ENCODE measurements at regions not wholly inside any gene's neighbourhood (a gene's known extent, or its start where the extent isn't known, plus 50 kb on each side); places are given as distances from the start of the nearest gene placed in this dataset.

DNA sequence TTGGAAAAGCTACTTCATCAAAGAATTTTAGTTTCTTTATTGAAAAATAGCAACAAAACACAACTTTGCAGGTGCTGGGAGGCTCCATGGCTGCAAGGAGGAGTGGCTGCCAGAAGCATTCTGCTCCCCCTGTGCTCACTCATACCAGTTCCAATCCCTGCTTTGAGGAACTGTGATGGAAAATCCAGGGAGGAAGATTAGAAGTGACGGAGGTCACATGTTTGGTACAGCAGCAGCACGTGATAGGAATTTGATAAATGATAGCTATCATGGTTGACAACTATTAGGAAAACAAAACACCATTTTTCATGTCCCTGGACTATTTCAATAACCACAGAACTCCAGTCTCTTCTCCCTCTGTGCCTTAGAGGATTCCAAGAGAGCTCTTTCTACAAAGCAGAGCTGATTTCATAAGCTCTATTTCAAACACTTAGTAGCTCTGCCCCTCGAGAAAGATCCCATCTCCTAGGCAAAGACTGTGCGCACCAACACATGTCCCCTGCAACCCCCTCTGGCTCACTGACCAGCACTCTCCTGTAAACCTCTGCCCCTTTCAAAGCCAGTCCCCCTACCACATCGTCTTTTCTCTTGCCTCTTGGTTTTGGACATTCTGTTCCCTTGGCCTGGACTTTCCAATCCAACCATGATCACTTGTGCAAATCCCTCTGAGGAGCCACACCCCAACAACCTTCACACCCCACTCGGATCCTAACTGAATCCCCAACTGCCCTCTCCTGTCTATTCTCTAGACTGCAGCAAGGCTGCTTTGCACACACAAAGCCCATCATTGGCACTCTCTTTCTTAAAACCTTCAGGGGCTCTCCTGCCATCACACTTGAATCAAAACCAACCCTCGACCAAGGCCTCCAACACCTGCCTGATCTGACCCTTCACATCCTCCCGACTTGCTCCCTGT is 352.4 kb upstream of the PKDCC start:
- DNase-seq (ENCODE audit: low read depth) = no peak

DNA sequence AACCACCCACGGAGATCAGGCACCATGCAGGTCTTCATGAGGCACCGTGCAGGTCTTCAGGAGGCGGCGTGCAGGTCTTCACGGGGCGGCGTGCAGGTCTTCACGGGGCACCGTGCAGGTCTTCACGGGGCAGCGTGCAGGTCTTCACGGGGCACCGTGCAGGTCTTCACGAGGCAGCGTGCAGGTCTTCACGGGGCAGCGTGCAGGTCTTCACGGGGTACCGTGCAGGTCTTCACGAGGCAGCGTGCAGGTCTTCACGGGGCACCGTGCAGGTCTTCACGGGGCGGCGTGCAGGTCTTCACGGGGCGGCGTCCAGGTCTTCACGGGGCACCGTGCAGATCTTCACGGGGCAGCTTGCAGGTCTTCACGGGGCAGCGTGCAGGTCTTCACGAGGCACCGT is 350.4 kb upstream of the PKDCC start:
- DNase-seq (ENCODE audit: low read depth) = no peak

DNA sequence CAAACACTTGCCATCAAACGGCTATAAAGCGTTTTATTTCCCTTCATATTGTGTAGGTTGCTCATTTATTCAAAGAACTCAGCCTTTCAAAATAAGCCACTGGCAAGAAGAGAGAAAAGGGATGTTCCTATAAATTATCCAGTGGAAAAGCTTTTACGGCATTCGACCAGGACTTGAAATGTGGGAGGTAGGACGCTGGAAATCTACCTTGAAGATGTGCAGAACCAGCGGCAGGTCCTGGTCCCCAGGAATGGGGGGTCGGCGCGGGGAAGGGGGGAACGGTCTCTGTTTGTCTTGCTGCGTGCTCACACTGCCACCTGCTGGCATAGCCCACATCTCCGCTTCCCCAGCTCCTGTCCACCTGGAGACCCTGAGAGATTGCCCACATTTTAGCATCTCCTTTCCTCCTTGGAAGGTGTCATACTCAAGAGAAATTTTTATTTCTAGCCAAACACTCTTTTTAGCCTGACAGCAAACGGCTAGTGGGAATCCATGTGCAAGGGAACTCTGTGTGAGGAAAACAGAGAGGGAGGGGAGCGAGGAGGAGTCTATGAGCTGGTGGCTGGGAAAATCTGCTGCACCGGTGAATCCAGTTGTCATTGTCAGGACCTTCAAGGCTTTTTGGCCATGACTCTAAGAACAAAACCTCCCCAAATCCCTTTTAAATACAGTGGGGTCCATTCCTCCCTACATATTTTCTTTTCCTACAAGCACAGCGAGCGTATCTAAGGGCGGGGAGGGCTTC is 349.0 kb upstream of the PKDCC start:
- DNase-seq (ENCODE audit: low read depth) = no peak

DNA sequence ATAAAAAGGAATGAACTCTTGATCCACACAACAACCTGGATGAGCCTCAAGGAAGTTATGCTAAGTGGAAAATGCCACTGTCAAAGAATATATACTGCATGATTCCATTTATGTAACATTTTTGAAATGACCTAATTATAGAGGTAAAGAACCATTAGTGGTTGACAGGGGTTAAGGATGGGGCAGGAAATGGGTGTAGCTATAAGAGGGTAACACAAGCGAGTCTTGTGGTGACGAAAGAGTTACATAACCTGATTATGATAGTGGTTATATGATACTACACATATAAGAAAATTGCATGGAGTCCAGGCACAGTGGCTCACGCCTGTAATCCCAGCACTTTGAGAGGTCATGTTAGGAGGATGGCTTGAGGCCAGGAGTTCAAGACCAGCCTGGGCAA is 346.6 kb upstream of the PKDCC start:
- DNase-seq (ENCODE audit: low read depth) = no peak

DNA sequence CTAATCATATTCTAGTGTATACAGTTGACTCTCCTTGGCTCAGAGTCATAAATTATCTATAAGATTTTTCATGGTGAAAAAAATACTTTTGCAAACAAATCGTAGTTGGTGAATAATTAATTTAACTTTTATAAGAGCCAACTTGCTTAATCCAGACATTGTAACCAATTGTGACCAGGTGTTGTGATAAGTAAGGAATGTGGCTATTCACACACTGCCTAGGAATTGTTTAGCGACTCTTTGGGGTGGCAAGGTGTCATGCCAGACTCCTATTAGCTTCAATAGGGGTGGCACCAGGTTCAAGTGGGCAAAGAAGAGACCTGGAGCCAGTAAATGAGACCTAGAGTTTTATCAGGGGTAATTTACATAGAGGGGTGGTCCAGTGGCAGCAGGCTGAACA is 344.7 kb upstream of the PKDCC start:
- DNase-seq (ENCODE audit: low read depth) = no peak

DNA sequence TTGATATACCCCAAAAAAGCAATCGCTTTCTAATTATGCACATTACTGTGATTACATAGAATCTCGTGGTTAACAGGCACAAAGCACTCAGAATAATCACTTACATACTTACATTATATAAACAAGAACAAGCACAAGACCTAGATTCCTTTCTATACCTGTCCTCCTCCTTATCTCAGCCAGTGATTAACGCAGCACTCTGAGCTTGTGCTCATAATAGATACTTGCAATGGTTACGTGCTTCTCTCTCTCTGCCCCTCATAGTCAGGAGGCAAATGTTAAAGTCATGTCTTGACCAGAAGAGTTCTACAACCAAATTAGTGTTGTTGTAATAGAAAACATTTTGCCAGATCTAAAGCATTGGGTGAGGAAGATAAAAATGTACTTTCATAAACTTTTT is 342.2 kb upstream of the PKDCC start:
- DNase-seq (ENCODE audit: low read depth) = no peak

DNA sequence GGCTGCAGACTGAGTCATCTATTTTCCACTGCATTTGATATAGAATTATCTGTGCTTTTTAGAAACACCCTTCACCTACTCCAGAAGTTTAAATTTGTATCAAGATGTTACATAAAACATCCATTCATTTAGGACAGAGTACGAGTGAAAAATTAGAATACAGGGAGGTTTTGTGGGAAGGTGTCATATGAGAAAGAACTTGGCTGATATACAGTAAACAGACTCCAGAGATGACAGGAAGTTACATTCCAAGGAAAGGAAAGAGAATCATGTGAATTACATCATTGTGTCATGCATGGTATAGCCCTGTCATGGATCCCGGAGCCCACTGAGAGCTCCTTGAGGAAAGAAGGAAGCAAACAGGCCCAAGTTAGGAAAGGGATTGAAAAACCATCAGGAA is 341.5 kb upstream of the PKDCC start:
- DNase-seq (ENCODE audit: low read depth) = no peak

DNA sequence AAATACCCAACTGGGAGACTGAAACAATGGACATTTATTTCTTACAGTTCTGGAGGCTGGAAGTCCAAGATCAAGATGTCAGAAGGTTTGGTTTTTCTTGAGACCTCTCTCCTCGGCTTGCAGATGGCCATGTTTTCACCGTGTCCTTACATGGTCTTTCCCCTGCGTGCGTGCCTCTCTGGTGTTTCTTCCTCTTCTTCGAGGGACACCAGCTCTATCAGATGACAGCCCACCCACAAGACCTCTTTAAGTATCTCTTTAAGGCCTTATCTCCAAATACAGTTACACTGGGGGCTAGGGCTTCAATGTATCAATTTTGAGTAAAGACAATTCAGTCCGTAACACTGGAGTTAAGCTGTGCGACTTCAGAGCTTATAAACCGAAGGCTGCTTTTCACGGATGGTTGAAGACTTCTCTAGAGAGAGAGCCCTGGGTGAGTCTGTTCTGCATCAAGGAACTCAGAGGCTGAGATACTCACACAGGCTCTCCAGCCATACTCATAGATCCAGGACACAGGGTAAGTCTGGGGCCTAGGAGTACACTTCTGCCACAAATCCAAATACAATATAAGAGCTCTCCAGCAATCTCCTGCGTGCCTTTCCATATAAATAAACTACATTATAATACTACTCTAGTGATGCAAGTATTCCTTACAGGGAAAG is 339.9 kb upstream of the PKDCC start:
- DNase-seq (ENCODE audit: low read depth) = no peak

DNA sequence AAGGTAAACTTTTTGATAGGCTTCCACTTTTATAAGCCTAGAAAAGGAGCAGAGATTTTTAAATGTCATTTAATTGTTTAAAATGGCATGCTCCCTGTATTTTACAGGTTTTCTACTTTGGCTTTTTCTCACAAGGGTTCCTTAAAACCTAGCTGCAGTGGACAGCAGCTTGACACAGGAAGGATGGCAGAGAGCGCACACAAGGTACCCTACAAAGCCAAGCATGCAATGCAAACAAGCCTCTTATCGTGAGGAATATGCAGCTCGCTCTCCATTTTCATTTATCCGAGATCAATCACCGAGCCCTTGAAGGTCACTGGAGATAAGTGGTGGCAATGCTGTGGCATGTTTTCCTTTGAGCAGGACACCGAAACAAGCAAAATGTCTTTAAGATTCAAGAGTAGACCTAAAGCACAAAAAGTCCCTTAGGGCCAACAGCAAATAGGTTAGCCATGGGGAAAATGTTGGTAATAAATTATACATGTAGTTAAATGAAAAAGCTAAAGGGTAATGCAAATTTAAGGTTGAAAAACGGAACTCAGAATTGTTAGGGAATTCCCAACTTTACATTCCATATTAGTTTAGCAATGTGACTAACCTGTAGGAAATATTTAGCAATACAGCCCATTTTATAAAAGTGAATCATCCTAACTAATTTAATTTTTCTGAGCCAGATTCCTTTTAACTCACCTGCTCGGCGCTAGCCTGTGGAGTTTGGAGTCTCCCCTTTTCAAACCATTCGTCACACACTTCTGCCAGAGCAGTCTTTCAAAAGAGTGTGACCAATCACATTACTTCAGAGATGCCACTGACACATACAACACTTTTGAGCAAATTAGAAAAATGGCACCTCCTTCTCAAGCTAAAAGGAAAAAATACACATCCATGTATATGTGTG is 337.9 kb upstream of the PKDCC start:
- no peak for DNase-seq (ENCODE audit: low read depth)

DNA sequence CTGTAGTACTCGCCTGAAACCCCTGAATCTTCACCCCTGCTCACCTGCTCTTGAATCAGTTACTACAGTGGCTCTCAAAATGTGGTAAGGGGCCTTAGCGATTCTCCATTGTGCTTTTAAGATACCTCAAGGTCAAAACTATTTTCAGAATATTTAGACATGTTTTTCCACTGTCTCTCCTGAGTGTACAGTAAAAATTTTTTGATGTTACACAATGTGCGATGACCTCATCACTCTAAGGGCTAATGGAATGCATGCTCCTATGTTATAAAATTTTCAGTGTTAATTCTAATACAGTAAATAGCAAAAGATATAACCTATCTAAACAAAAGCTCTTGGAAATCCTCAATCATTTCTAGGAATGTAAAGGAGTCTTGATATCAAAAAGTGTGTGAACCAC is 336.9 kb upstream of the PKDCC start:
- no peak for DNase-seq (ENCODE audit: low read depth)

DNA sequence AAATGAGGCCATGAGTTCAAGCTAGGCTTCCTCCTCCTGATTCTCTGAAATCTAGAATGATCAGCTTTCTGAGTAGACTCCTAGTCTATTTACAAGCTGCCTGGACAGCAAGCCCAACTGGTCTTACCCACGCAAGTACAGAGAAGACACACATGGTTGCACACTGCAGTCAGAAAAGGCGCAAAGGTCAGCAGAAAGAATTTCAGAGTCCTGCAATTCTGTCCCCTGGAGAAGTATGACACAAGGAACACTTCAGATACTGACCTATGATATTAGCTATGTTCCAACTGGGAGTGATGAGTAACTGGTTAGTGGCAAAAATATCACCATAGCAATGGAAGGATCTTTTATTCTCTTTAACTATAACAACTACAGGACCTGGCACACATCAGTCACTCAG is 336.1 kb upstream of the PKDCC start:
- DNase-seq (ENCODE audit: low read depth) = no peak

DNA sequence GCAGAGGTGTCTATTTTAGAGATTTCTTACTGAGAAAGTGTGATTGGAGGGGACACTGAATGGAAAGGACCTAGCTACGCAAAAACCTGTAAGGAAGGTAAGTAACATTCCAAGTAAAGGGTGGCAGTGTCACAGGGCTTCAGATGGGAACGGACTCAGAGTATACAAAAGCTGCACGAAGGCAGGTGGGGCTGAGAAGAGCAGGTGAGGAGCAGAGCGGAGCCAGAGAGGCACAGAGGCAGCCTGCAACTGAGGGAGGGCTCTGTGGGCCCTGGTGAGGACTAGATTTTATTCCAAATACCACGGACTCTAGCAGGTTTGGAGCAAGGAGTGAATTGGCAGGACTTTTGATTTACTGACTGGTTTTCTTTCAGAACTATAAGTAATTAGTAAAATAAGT is 331.3 kb upstream of the PKDCC start:
- no peak for DNase-seq (ENCODE audit: low read depth)

DNA sequence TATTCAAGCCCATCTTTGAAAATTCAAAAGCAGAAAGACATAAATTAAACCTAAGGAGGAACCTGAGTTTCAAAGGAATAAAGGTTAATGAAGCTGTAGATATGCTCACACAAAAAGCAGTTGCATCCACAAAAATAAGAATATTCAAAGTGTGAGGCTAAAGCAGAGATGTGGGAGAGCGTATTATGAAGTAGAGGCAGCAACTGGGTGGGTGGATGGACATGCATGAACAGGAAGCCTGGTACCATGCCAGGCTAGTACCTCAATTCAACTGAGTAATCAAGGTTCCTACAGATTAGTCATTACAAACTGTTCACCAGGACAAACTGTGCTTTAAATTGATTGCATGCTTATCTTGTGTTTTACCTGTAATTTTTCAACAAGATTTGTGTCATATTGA is 330.0 kb upstream of the PKDCC start:
- DNase-seq (ENCODE audit: low read depth) = no peak

DNA sequence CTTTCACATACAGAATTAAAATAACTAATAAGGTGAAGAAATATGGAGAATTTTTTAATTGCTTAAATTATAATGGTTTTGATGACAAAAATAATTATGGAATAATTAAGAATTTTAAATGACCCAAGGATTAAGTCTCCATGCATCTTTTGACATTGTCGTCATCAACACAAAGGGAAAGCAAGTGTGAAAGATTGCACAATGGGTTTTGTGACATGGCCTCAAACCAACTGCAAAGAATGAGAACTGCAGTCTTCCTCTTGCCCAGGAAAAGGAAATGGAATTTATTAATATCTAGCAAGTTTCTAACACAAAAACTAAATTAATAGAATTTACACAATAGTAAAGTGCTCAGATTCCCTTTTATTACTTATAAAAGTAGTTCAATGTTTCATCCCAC is 329.1 kb upstream of the PKDCC start:
- no peak for DNase-seq (ENCODE audit: low read depth)

DNA sequence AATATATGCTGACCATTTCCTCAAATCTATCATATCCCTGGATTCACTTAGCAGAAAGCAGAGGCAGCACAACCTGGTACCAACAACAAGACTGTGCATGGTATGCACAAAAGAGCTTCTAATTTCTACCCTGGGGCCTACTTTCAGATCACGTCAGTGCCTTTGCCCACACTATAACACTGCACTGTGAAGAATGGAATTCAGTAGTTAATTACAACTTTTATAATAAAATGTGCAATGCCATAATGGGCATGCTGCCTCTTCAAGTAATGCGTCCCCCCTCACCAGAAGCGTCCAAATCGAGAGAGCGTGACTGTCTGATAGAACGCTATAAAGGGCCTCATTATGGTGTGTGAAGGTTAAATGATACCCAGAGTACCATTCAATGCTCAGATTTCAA is 328.1 kb upstream of the PKDCC start:
- DNase-seq (ENCODE audit: low read depth) = no peak

DNA sequence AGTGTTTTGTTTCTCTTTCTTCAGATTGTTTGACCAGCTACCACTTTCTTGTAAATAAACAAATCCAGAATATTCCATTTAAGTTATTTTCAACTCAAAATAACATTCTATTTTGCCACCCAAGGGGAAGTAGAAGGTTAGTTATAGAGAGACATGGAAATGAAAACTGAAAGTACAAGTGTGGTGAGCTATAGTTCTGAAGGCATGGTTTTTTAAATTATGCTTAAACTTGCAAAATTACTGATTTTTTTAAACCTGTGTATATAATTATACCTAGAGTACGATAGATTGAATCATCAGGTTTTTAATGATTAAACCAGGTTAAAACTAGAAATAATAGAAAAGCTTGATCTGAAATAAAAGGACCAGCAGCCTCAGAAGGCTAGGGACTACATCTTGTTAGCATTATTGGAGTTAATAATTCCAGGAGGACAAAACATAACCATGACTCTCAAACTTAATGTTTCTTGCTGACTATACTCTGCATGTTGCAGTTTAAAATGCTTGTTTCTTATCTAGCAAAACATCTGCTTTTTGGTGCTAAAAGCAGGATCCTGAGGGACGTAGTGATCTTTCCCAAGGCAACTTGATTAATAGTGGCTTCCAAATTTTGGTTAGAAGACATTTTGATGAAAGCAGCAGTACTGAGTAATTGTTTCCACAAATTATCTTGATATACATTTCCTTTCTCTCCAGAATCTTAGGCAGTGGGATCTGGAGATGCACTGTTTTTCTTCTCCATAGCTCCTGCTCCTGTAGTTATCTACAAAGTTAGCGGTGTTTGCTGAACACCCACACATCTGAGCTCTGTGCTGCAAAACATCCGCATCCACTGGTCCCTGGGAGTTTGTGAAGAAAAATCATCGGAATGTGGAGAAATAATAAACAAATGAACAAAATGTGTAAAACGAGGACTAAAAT is 327.2 kb upstream of the PKDCC start:
- DNase-seq (ENCODE audit: low read depth) = no peak

DNA sequence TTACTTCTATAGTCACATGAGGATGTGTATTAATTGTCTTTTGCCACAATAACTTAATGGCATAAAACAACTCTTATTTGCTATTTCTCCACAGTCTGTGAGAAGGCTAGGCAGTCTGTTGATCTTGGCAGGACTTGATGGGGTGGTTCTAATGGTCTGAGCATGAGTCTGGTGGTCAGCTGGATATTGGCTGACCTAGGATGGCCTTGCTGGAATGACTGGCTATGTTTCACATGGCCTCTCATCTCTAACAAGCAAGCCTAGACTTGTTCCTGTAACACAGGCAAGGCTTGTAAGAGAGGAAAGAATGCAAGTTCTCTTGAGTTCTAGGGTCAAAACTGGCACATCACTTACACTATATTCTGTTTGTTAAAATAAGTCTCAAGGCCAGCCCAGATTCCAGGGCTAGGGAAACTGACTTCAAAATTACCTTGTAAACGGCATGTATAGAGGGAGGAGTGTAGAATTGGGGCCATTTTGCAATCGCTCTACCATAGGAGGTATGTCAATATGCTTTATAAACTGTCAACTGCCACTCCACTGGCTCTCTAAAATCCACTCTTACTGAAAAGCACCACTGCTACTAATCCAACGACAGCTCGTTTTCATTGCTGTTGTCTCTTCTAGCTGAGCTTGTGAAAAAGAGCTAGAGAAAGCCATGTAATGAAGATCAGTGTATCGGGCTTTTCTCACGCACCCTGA is 325.0 kb upstream of the PKDCC start:
- no peak for DNase-seq (ENCODE audit: low read depth)

DNA sequence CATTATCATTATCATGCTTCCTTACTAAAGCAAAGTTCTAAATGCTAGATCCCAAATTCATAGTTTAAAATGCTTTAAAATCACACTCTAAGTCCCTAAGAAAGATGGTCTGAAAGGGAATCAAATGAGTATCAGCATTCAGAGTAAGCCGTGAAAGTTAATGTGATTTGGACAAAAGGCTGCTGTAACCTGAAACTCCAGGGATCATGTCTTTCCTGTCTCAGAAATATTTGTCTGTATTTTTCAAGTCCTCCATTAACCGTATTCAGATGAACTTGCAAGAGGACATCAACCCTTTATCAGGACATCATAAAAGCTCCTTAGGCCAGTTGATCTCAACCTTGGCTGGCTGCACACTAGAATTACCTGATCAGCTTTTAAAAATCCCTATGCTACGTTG is 324.3 kb upstream of the PKDCC start:
- no peak for DNase-seq (ENCODE audit: low read depth)

DNA sequence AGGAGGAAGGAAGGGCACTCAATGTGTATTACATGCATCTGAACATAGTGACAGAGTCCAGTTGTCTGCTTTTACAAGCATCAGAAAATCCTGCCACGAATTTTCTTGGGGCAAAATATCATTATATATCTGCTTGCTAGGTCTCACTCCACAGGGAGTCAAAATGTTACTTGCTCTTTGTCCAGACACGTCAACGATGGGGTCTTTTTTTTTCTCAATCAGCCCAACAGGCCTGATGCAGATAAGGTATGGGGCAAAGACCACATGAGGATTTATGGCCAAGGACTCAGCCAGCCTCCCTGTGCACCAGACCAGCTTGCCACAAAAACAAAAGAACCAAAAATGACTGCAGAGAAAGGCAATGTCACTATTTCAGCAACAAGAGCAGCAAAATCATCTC is 323.4 kb upstream of the PKDCC start:
- no peak for DNase-seq (ENCODE audit: low read depth)

DNA sequence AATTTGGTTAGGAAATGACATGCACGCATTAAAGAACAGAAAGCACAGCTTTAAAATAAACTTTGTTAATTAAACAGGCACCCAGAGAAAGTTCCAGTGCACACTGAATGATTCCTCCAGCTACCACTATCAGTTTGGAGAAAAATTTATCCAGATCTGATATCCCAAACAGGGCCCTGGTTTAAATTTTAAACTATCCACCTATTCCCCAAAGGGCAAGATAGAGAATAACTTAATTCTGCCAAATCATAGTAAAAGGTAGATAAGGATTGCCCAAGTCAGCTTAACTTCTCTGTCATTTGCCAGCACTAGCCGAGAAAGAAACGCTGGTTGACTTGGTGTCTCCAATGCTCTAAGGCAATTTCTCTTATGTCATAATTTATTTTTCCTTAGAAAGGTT is 321.9 kb upstream of the PKDCC start:
- no peak for DNase-seq (ENCODE audit: low read depth)
